ENCODE measurements at regions not wholly inside any gene's neighbourhood (a gene's known extent, or its start where the extent isn't known, plus 50 kb on each side); places are given as distances from the start of the nearest gene placed in this dataset.

DNA sequence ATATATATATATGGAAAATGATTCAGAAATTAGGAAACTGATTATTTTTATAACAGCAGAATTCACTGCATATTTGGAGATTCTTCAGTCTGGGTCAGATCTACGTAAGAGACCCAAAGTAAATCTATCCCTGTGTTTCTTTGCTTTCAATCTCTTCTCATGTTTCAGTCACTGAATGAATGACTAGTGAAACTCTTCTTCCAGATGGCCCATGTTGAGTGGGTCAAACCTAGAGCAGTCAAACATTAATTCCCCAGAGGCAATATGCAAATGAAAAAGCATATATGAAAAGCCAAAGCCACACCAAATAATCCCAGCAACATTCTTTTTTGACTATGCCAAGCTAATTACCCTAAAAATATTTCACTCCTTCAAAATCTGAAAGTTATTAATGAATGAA, 317.3 kb downstream of the RBM43 start:
- no peaks in the 10 kb centered on the region for H3K36me3 ChIP-seq (ENCODE audit: control insufficient read depth, insufficient read depth, low read length)
- H3K4me3 ChIP-seq (ENCODE audit: low read length), result no peak overlapping the region
- no CpG with 5 or more reads among the region's 1 CpG for WGBS (ENCODE audit: insufficient coverage, insufficient read length)
- H3K27me3 ChIP-seq (ENCODE audit: control insufficient read depth, insufficient read depth, low read length), result no peaks in the 10 kb centered on the region
- no peaks in the 10 kb centered on the region for H3K4me1 ChIP-seq (ENCODE audit: control insufficient read depth, insufficient read depth, low read length)
- DNase-seq (ENCODE audit: low read depth, low spot score), result no peak
- H3K27ac ChIP-seq (ENCODE audit: low read length), result no peak overlapping the region
- H3K9me3 ChIP-seq (ENCODE audit: control insufficient read depth, insufficient read depth, low read length), result no peaks in the 10 kb centered on the region

DNA sequence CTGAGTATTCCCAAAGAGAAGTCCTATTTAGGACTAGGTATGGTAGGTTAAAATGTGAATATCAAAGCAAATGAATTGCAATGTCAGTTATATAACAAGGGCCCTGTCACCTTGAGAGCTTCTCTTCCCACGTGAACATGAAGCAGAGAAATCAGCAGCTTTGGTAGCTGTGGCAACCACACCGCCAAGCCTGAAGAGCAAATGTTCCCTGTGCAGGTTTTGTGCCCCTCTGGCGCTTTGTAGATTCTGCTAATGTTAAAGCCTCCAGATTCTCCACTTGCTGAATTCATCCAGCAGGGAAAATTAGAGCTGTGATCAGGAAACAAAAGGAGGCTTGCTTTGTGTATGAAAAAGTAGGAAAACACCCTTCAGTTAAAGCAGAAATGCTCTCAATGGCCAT, 322.6 kb downstream of the RBM43 start:
- Histone ChIP-seq H3K4me1 (ENCODE audit: control insufficient read depth, insufficient read depth, low read length) (no peaks in the 10 kb centered on the region), H3K27me3 (ENCODE audit: control insufficient read depth, insufficient read depth, low read length) (no peaks in the 10 kb centered on the region), H3K9me3 (ENCODE audit: control insufficient read depth, insufficient read depth, low read length) (no peaks in the 10 kb centered on the region), H3K27ac (ENCODE audit: low read length) (no peak overlapping the region), H3K4me3 (ENCODE audit: low read length) (no peak overlapping the region), H3K36me3 (ENCODE audit: control insufficient read depth, insufficient read depth, low read length) (no peaks in the 10 kb centered on the region)
- WGBS (ENCODE audit: insufficient coverage, insufficient read length), result no CpG with 5 or more reads among the region's 3 CpGs
- no peak for DNase-seq (ENCODE audit: low read depth, low spot score)

DNA sequence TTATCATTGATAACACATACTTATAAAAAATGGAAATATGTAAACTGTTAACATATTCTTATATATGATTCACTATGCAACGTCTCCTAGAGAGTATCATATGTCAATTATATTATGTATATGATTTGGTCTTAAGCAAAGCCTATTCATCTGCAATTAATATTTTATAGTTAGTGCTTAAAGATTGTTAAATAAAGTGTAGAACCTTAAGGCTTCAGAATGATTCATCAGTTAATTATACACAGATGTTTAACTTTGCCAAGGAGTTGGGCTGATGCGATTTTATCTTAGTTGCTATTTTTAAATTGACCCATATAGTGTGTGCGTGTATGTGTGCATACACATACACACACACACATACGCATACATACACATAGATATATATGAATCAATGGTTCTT, 323.1 kb downstream of the RBM43 start:
- no peak overlapping the region for H3K4me3 ChIP-seq (ENCODE audit: low read length)
- H3K36me3 ChIP-seq (ENCODE audit: control insufficient read depth, insufficient read depth, low read length), result no peaks in the 10 kb centered on the region
- no peaks in the 10 kb centered on the region for H3K9me3 ChIP-seq (ENCODE audit: control insufficient read depth, insufficient read depth, low read length)
- DNase-seq (ENCODE audit: low read depth, low spot score), result no peak
- H3K27me3 ChIP-seq (ENCODE audit: control insufficient read depth, insufficient read depth, low read length), result no peaks in the 10 kb centered on the region
- WGBS (ENCODE audit: insufficient coverage, insufficient read length), result no CpG with 5 or more reads among the region's 4 CpGs
- H3K4me1 ChIP-seq (ENCODE audit: control insufficient read depth, insufficient read depth, low read length), result no peaks in the 10 kb centered on the region
- H3K27ac ChIP-seq (ENCODE audit: low read length), result no peak overlapping the region

DNA sequence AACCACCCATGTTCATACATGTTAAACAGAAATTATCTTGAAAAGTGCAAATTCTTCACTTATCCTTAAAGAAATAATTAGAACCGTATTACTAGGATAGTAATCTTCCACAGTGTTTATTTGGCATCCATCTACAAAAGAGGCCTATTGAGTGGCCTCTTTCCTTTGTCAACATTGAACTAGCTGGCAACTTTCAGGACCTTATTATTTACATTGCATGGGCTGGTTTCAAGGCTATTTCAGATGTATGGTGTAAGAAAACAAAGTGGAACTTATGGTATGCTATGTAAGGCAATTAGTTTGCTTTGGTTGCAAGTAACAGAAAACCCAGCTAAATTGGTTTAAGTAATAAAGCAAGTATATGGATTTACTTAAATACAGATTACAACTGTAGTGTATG, 324.6 kb downstream of the RBM43 start:
- Histone ChIP-seq H3K4me1 (ENCODE audit: control insufficient read depth, insufficient read depth, low read length) (no peaks in the 10 kb centered on the region), H3K9me3 (ENCODE audit: control insufficient read depth, insufficient read depth, low read length) (no peaks in the 10 kb centered on the region), H3K27ac (ENCODE audit: low read length) (no peak overlapping the region), H3K27me3 (ENCODE audit: control insufficient read depth, insufficient read depth, low read length) (no peaks in the 10 kb centered on the region), H3K4me3 (ENCODE audit: low read length) (no peak overlapping the region), H3K36me3 (ENCODE audit: control insufficient read depth, insufficient read depth, low read length) (no peaks in the 10 kb centered on the region)
- no peak for DNase-seq (ENCODE audit: low read depth, low spot score)
- no CpG with 5 or more reads among the region's 1 CpG for WGBS (ENCODE audit: insufficient coverage, insufficient read length)

DNA sequence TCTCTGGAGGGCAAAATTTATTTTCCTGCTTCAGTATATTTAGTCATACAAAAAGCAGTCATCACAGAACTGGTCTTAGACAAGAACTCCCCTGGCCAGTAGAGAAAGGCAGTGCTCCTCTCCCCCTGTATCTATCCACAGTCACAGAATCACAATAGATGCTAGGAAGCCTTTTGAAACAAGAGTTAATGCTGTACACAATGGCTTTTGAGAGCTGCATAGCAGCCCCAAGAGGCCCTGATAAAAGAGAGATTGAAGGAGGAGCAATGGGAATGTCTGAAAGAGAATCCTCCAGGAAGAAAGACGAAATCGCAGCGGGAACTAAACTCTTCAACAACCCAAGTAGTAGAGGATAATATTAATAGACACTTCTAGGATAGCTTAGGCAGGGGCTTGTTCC, 330.2 kb downstream of the RBM43 start:
- no peak overlapping the region for H3K4me3 ChIP-seq (ENCODE audit: low read length)
- no peak overlapping the region for H3K27ac ChIP-seq (ENCODE audit: low read length)
- no CpG with 5 or more reads among the region's 3 CpGs for WGBS (ENCODE audit: insufficient coverage, insufficient read length)

DNA sequence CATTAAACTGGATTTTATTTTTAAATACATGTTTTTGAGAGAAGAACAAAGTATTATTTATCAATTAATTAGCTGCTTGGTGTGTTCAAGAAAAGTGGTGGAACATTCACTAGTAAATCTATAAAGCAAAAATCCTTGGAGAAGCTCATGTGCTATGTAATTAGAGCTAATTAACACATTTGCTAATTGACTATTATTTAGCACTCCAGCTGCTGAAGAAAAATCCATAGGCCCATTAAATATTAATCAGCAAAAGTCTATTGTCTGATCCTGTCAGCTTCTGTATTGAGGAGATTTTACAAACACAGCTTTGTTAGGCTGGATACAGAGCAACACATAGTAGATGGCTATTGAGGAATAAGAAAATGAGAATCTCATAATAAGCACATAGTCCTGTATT, 336.1 kb downstream of the RBM43 start:
- Histone ChIP-seq H3K36me3 (ENCODE audit: control insufficient read depth, insufficient read depth, low read length) (no peaks in the 10 kb centered on the region), H3K4me1 (ENCODE audit: control insufficient read depth, insufficient read depth, low read length) (no peaks in the 10 kb centered on the region), H3K9me3 (ENCODE audit: control insufficient read depth, insufficient read depth, low read length) (no peaks in the 10 kb centered on the region), H3K27me3 (ENCODE audit: control insufficient read depth, insufficient read depth, low read length) (no peaks in the 10 kb centered on the region), H3K27ac (ENCODE audit: low read length) (no peak overlapping the region), H3K4me3 (ENCODE audit: low read length) (no peak overlapping the region)
- no peak for DNase-seq (ENCODE audit: low read depth, low spot score)

More for the DNA sequence above, 330.2 kb downstream of the RBM43 start:
- DNase-seq (ENCODE audit: low read depth, low spot score), result no peak
- Histone ChIP-seq H3K9me3 (ENCODE audit: control insufficient read depth, insufficient read depth, low read length) (no peaks in the 10 kb centered on the region), H3K27me3 (ENCODE audit: control insufficient read depth, insufficient read depth, low read length) (no peaks in the 10 kb centered on the region), H3K36me3 (ENCODE audit: control insufficient read depth, insufficient read depth, low read length) (no peaks in the 10 kb centered on the region), H3K4me1 (ENCODE audit: control insufficient read depth, insufficient read depth, low read length) (no peaks in the 10 kb centered on the region)

DNA sequence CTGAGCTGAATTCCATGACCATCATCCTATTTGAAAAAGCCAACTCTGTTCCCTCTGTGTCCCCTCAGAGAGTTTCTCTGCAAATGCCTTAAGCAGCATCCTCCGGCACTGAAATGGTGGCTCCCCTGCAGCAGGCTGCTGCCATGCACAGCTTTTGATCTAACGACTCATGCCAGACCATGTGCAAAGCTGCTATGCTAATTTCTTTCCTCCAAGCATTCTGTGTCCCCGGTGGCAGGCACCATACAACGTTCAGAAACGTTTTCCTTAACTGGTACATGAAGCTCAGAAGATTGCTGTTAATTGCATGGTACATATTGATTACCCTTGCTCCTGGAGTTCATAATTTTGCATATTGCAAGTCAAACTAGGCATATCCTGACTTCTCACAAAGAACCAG, 336.8 kb downstream of the RBM43 start:
- Histone ChIP-seq H3K27me3 (ENCODE audit: control insufficient read depth, insufficient read depth, low read length) (no peaks in the 10 kb centered on the region), H3K4me1 (ENCODE audit: control insufficient read depth, insufficient read depth, low read length) (no peaks in the 10 kb centered on the region), H3K27ac (ENCODE audit: low read length) (no peak overlapping the region), H3K9me3 (ENCODE audit: control insufficient read depth, insufficient read depth, low read length) (no peaks in the 10 kb centered on the region), H3K4me3 (ENCODE audit: low read length) (no peak overlapping the region), H3K36me3 (ENCODE audit: control insufficient read depth, insufficient read depth, low read length) (no peaks in the 10 kb centered on the region)
- no peak for DNase-seq (ENCODE audit: low read depth, low spot score)
- WGBS (ENCODE audit: insufficient coverage, insufficient read length), result no CpG with 5 or more reads among the region's 5 CpGs

DNA sequence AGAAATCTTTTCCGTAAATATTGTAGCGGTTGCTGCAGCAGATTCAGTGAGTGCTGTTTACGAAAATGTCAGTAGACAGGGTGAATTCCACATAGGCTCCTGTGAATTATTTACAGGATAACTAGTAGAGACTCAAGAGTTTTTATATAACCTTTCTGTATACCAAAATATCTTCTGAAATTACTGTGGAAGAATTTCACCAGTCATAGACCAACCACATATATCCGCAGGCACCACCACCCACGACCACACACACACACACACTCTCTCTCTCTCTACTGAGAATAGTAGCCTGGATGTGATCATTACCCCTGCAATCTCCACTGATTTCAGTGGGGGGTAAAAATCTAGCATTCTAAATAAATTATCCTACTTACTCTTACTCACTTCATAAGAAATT, 341.8 kb downstream of the RBM43 start:
- no CpG with 5 or more reads among the region's 5 CpGs for WGBS (ENCODE audit: insufficient coverage, insufficient read length)
- no peak overlapping the region for H3K27ac ChIP-seq (ENCODE audit: low read length)
- no peak for DNase-seq (ENCODE audit: low read depth, low spot score)

DNA sequence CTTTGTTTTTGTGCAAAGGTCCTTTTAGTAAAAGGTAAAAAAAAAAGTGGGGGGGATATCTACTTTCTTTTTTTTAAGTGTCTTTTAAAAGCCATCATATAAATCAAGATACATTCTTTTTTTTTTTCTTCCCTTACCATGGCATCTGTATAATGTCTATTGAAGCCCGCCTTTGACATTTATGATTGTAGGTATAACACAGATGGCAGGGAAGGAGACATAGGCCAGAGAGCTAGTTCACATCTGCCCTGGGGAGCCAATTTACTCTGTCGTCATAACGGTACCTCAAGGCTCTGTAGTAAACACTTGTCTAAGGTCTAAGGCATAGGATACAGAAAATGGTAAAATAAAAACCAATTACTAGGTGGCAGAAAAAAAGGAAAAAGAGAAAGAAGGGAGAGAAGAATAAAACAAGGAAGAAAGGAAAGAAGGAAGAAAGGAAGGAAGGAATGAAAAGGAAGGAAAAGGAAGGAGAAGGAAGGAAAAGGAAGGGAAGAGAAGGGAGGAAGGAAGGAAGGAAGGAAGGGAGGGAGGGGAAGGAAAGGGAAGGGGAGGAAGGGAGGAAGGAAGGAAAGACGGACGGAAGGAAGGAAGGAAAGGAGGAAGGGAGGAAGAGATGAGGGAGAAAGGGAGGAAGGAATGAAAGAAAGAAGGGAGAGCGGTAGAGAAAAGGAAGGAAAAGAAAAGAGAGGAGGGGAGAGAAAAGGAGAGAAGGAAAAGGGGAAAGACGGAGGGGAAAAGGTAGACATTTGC, 343.5 kb downstream of the RBM43 start:
- Histone ChIP-seq H3K36me3 (ENCODE audit: control insufficient read depth, insufficient read depth, low read length) (no peaks in the 10 kb centered on the region), H3K9me3 (ENCODE audit: control insufficient read depth, insufficient read depth, low read length) (peaks cover 2% of the 10 kb centered on the region; the same call in 1 of the 2 replicates), H3K4me1 (ENCODE audit: control insufficient read depth, insufficient read depth, low read length) (peaks cover 1% of the 10 kb centered on the region; the same call in 1 of the 2 replicates), H3K4me3 (ENCODE audit: low read length) (no peak overlapping the region), H3K27me3 (ENCODE audit: control insufficient read depth, insufficient read depth, low read length) (no peaks in the 10 kb centered on the region), H3K27ac (ENCODE audit: low read length) (no peak overlapping the region)
- over 99% methylated on average over 3 of the region's 7 CpGs for WGBS (ENCODE audit: insufficient coverage, insufficient read length)
- DNase-seq (ENCODE audit: low read depth, low spot score), result no peak

More for the DNA sequence above, 341.8 kb downstream of the RBM43 start:
- no peak overlapping the region for H3K4me3 ChIP-seq (ENCODE audit: low read length)
- no peaks in the 10 kb centered on the region for H3K27me3 ChIP-seq (ENCODE audit: control insufficient read depth, insufficient read depth, low read length)
- H3K9me3 ChIP-seq (ENCODE audit: control insufficient read depth, insufficient read depth, low read length), result no peaks in the 10 kb centered on the region
- no peaks in the 10 kb centered on the region for H3K4me1 ChIP-seq (ENCODE audit: control insufficient read depth, insufficient read depth, low read length)
- H3K36me3 ChIP-seq (ENCODE audit: control insufficient read depth, insufficient read depth, low read length), result no peaks in the 10 kb centered on the region

DNA sequence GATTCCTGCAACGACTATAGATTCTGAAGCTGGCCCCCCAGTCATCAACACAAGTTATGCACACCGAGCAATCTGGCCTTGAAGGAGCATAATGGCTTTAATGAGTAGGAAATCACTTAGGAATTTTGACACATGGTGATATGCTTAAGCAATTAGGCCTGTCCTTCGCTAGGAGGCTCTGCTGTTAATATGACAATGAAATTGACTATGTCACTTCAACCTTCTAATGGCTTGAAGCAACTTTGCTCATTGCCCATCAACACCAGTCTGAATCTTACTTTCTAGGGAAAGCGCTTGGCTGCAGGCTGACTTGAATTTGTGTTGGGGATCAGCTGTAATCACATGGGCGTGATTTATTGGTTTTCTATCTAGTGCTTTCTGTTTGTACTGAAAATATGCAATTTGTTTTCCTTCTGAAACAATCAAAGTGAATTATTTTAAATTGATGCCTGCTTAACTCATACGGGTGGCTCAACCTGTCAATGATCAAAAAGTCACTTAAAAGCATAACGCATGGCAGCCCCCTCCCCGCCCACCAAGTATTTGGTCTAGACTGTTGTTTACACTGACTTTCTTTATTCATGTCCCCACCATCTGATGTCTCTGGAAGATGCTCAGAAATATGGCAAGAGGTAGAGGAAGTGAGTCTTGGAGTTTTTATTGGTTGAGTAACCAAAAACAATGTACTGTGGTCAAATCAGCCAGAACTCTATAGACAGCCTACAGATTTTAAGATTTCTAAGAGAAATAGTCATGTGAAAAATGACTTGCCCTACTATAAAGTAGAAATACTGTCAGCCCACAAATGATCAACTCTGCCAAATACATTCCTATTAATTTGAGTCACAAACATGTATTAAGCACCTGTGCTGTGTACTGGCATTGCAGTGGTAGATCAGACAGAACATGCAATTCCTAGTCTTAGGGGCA, 344.9 kb downstream of the RBM43 start:
- Histone ChIP-seq H3K27ac (ENCODE audit: low read length) (no peak overlapping the region), H3K4me1 (ENCODE audit: control insufficient read depth, insufficient read depth, low read length) (peaks cover 1% of the 10 kb centered on the region; the same call in 1 of the 2 replicates), H3K27me3 (ENCODE audit: control insufficient read depth, insufficient read depth, low read length) (no peaks in the 10 kb centered on the region), H3K36me3 (ENCODE audit: control insufficient read depth, insufficient read depth, low read length) (no peaks in the 10 kb centered on the region), H3K9me3 (ENCODE audit: control insufficient read depth, insufficient read depth, low read length) (peaks cover 2% of the 10 kb centered on the region; the same call in 1 of the 2 replicates), H3K4me3 (ENCODE audit: low read length) (no peak overlapping the region)
- WGBS (ENCODE audit: insufficient coverage, insufficient read length), result no CpG with 5 or more reads among the region's 8 CpGs
- no peak for DNase-seq (ENCODE audit: low read depth, low spot score)
